ENCODE measurements at regions not wholly inside any gene's neighbourhood (a gene's known extent, or its start where the extent isn't known, plus 50 kb on each side); places are given as distances from the start of the nearest gene placed in this dataset.

DNA sequence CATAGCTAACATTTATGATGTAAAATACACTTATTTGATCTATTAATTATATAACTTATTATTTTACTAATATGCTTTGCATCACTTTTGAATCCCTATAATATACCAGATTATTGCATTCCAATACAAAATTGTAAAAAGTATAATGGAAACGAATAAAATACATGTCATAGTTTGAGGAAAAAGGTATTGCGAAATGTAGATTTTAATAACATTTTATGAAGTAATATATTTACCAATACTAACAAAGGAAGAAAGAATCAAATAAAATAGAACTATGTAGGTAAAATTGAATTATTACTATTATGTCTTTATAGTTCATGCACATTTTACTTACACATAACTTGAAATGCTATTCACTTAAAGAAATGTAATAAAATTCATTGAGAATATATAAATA, 1300.2 kb downstream of the ADGRL3 start:
- no peaks in the 10 kb centered on the region for H3K27me3 Mint-ChIP-seq (ENCODE audit: insufficient read depth, low read depth, poor library complexity)
- DNase-seq (ENCODE audit: low spot score), result no peak
- H3K4me1 Mint-ChIP-seq, result no peaks in the 10 kb centered on the region
- Histone ChIP-seq H3K27me3 (ENCODE audit: insufficient read depth) (no peaks in the 10 kb centered on the region), H3K4me1 (ENCODE audit: insufficient read depth) (no peaks in the 10 kb centered on the region), H3K4me2 (no peak overlapping the region), H2AFZ (no peak overlapping the region), H3K4me3 (no peak overlapping the region), H3F3A (replicated peaks; ENCODE audit: low read depth) (no peaks in the 10 kb centered on the region), H4K20me1 (replicated peaks; ENCODE audit: insufficient read depth) (no peaks in the 10 kb centered on the region), H3K27ac (ENCODE audit: low read depth) (no peak overlapping the region), H3K36me3 (ENCODE audit: insufficient read depth) (no peaks in the 10 kb centered on the region), H3K79me2 (replicated peaks; ENCODE audit: insufficient read depth) (no peaks in the 10 kb centered on the region), H3K9me2 (ENCODE audit: insufficient read depth) (no peaks in the 10 kb centered on the region)
- ATAC-seq, result no peak
- H3K36me3 Mint-ChIP-seq (ENCODE audit: low read depth), result no peaks in the 10 kb centered on the region
- TF ChIP-seq NANOG (IDR thresholded peaks at IDR 0.05; ENCODE audit: borderline replicate concordance) (no peak), CREB1 (CRISPR knock-in tag; IDR thresholded peaks at IDR 0.05; ENCODE audit: low read depth) (no peak), POLR2AphosphoS5 (IDR thresholded peaks at IDR 0.05; ENCODE audit: low read depth) (no peak), ZNF114 (CRISPR knock-in tag; IDR thresholded peaks at IDR 0.05) (no peak), JUNB (IDR thresholded peaks at IDR 0.05; ENCODE audit: unreplicated experiment) (no peak), STAT1 (IDR thresholded peaks at IDR 0.05; ENCODE audit: unreplicated experiment) (no peak), EZH2phosphoT487 (IDR thresholded peaks at IDR 0.05; ENCODE audit: unreplicated experiment) (no peak), EZH2 (IDR thresholded peaks at IDR 0.05; ENCODE audit: low read depth, unreplicated experiment) (no peak), ZNF331 (CRISPR knock-in tag; IDR thresholded peaks at IDR 0.05; ENCODE audit: low read depth) (no peak)
- TF ChIP-seq, protein P1, sequence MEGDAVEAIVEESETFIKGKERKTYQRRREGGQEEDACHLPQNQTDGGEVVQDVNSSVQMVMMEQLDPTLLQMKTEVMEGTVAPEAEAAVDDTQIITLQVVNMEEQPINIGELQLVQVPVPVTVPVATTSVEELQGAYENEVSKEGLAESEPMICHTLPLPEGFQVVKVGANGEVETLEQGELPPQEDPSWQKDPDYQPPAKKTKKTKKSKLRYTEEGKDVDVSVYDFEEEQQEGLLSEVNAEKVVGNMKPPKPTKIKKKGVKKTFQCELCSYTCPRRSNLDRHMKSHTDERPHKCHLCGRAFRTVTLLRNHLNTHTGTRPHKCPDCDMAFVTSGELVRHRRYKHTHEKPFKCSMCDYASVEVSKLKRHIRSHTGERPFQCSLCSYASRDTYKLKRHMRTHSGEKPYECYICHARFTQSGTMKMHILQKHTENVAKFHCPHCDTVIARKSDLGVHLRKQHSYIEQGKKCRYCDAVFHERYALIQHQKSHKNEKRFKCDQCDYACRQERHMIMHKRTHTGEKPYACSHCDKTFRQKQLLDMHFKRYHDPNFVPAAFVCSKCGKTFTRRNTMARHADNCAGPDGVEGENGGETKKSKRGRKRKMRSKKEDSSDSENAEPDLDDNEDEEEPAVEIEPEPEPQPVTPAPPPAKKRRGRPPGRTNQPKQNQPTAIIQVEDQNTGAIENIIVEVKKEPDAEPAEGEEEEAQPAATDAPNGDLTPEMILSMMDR (conservative IDR thresholded peaks at IDR 0.05; ENCODE audit: low read depth in 2 of 2), result no peak
- TF ChIP-seq, protein P2, sequence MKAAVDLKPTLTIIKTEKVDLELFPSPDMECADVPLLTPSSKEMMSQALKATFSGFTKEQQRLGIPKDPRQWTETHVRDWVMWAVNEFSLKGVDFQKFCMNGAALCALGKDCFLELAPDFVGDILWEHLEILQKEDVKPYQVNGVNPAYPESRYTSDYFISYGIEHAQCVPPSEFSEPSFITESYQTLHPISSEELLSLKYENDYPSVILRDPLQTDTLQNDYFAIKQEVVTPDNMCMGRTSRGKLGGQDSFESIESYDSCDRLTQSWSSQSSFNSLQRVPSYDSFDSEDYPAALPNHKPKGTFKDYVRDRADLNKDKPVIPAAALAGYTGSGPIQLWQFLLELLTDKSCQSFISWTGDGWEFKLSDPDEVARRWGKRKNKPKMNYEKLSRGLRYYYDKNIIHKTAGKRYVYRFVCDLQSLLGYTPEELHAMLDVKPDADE (IDR thresholded peaks at IDR 0.05), result no peak
- TF ChIP-seq, protein P3, sequence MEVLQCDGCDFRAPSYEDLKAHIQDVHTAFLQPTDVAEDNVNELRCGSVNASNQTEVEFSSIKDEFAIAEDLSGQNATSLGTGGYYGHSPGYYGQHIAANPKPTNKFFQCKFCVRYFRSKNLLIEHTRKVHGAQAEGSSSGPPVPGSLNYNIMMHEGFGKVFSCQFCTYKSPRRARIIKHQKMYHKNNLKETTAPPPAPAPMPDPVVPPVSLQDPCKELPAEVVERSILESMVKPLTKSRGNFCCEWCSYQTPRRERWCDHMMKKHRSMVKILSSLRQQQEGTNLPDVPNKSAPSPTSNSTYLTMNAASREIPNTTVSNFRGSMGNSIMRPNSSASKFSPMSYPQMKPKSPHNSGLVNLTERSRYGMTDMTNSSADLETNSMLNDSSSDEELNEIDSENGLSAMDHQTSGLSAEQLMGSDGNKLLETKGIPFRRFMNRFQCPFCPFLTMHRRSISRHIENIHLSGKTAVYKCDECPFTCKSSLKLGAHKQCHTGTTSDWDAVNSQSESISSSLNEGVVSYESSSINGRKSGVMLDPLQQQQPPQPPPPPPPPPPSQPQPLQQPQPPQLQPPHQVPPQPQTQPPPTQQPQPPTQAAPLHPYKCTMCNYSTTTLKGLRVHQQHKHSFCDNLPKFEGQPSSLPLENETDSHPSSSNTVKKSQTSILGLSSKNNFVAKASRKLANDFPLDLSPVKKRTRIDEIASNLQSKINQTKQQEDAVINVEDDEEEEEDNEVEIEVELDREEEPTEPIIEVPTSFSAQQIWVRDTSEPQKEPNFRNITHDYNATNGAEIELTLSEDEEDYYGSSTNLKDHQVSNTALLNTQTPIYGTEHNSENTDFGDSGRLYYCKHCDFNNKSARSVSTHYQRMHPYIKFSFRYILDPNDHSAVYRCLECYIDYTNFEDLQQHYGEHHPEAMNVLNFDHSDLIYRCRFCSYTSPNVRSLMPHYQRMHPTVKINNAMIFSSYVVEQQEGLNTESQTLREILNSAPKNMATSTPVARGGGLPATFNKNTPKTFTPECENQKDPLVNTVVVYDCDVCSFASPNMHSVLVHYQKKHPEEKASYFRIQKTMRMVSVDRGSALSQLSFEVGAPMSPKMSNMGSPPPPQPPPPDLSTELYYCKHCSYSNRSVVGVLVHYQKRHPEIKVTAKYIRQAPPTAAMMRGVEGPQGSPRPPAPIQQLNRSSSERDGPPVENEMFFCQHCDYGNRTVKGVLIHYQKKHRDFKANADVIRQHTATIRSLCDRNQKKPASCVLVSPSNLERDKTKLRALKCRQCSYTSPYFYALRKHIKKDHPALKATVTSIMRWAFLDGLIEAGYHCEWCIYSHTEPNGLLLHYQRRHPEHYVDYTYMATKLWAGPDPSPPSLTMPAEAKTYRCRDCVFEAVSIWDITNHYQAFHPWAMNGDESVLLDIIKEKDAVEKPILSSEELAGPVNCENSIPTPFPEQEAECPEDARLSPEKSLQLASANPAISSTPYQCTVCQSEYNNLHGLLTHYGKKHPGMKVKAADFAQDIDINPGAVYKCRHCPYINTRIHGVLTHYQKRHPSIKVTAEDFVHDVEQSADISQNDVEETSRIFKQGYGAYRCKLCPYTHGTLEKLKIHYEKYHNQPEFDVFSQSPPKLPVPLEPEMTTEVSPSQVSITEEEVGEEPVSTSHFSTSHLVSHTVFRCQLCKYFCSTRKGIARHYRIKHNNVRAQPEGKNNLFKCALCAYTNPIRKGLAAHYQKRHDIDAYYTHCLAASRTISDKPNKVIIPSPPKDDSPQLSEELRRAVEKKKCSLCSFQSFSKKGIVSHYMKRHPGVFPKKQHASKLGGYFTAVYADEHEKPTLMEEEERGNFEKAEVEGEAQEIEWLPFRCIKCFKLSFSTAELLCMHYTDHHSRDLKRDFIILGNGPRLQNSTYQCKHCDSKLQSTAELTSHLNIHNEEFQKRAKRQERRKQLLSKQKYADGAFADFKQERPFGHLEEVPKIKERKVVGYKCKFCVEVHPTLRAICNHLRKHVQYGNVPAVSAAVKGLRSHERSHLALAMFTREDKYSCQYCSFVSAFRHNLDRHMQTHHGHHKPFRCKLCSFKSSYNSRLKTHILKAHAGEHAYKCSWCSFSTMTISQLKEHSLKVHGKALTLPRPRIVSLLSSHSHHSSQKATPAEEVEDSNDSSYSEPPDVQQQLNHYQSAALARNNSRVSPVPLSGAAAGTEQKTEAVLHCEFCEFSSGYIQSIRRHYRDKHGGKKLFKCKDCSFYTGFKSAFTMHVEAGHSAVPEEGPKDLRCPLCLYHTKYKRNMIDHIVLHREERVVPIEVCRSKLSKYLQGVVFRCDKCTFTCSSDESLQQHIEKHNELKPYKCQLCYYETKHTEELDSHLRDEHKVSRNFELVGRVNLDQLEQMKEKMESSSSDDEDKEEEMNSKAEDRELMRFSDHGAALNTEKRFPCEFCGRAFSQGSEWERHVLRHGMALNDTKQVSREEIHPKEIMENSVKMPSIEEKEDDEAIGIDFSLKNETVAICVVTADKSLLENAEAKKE (CRISPR knock-in tag; IDR thresholded peaks at IDR 0.05), result no peak
- TF ChIP-seq, protein P4, sequence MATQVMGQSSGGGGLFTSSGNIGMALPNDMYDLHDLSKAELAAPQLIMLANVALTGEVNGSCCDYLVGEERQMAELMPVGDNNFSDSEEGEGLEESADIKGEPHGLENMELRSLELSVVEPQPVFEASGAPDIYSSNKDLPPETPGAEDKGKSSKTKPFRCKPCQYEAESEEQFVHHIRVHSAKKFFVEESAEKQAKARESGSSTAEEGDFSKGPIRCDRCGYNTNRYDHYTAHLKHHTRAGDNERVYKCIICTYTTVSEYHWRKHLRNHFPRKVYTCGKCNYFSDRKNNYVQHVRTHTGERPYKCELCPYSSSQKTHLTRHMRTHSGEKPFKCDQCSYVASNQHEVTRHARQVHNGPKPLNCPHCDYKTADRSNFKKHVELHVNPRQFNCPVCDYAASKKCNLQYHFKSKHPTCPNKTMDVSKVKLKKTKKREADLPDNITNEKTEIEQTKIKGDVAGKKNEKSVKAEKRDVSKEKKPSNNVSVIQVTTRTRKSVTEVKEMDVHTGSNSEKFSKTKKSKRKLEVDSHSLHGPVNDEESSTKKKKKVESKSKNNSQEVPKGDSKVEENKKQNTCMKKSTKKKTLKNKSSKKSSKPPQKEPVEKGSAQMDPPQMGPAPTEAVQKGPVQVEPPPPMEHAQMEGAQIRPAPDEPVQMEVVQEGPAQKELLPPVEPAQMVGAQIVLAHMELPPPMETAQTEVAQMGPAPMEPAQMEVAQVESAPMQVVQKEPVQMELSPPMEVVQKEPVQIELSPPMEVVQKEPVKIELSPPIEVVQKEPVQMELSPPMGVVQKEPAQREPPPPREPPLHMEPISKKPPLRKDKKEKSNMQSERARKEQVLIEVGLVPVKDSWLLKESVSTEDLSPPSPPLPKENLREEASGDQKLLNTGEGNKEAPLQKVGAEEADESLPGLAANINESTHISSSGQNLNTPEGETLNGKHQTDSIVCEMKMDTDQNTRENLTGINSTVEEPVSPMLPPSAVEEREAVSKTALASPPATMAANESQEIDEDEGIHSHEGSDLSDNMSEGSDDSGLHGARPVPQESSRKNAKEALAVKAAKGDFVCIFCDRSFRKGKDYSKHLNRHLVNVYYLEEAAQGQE (IDR thresholded peaks at IDR 0.05; ENCODE audit: unreplicated experiment), result no peak
- no peak overlapping the region for H3K4me3 Mint-ChIP-seq
- no peak overlapping the region for H3K27ac Mint-ChIP-seq
- H3K9me3 Mint-ChIP-seq, result no peaks in the 10 kb centered on the region
